ENCODE measurements at regions not wholly inside any gene's neighbourhood (a gene's known extent, or its start where the extent isn't known, plus 50 kb on each side); places are given as distances from the start of the nearest gene placed in this dataset.
"Not testable (repeated sequence)": the region's sequence is repeated elsewhere in the genome, so short reads cannot be mapped to it uniquely, and the experiment has no call there.

- Histone ChIP-seq H3K4me2 (ENCODE audit: insufficient read depth, low read length) (no peak overlapping the region), H2AFZ (ENCODE audit: low read depth, low read length) (no peak overlapping the region), H3K4me1 (ENCODE audit: control insufficient read depth, extremely low read depth, insufficient read depth, low read length) (no peaks in the 10 kb centered on the region), H3K9me1 (replicated peaks; ENCODE audit: control insufficient read depth, extremely low read depth, insufficient read depth, low read length) (no peaks in the 10 kb centered on the region), H3K9ac (replicated peaks; ENCODE audit: extremely low read depth, insufficient read depth, low read length) (no peak overlapping the region), H3K9me3 (replicated peaks; ENCODE audit: control insufficient read depth, insufficient read depth, low read length) (peaks cover 3% of the 10 kb centered on the region), H3K27ac (ENCODE audit: insufficient read depth, low read depth, low read length) (no peak overlapping the region), H3K79me2 (ENCODE audit: control insufficient read depth, insufficient read depth, low read length) (no peaks in the 10 kb centered on the region), H3K27me3 (ENCODE audit: control insufficient read depth in 2 of 2, insufficient read depth in 2 of 2, low read length in 2 of 2) (no peaks in the 10 kb centered on the region), H4K20me1 (replicated peaks; ENCODE audit: control insufficient read depth, extremely low read depth, insufficient read depth, low read length) (no peaks in the 10 kb centered on the region), H3K36me3 (ENCODE audit: control insufficient read depth in 2 of 2, extremely low read depth in 1 of 2, insufficient read depth in 2 of 2, low read length in 2 of 2) (no peaks in the 10 kb centered on the region), H3K4me3 (replicated peaks in 1 of 3; ENCODE audit: insufficient read depth in 1 of 3, low read depth in 1 of 3, low read length in 3 of 3) (no peak overlapping the region)
- POLR2A ChIA-PET, result no interaction called here
- intact Hi-C loops (cut with micrococcal nuclease), result no loop called here
- no TSS peak for BruUV-seq (replicated peaks)
- no peak for FAIRE-seq
- DNase-seq (ENCODE audit: low read depth, low spot score), result no peak
- CTCF ChIA-PET, result no interaction called here
- dilution Hi-C loops (cut with MboI; ENCODE audit: extremely low pct_ligation_motif_present, low sequenced_read_pairs), result no loop called here
- TF ChIP-seq GATA2 (IDR thresholded peaks at IDR 0.05; ENCODE audit: insufficient read depth, insufficient read length, low read depth, low read length) (no peak), EZH2 (IDR thresholded peaks at IDR 0.05; ENCODE audit: borderline replicate concordance, low read depth, low read length, severe bottlenecking) (no peak)
Measured at GRCh38 chr10:105559333-105560097, 918.4 kb downstream of the SORCS3 start.

- H3K9me3 ChIP-seq (replicated peaks; ENCODE audit: control insufficient read depth, insufficient read depth, low read length); H4K20me1 ChIP-seq (replicated peaks; ENCODE audit: control insufficient read depth, extremely low read depth, insufficient read depth, low read length); H3K9ac ChIP-seq (replicated peaks; ENCODE audit: extremely low read depth, insufficient read depth, low read length); H3K4me3 ChIP-seq (replicated peaks in 1 of 3; ENCODE audit: insufficient read depth in 1 of 3, low read depth in 1 of 3, low read length in 3 of 3); DNase-seq (ENCODE audit: low read depth, low spot score); dilution Hi-C loops (cut with MboI; ENCODE audit: extremely low pct_ligation_motif_present, low sequenced_read_pairs); CTCF ChIA-PET; intact Hi-C loops (cut with micrococcal nuclease); H3K36me3 ChIP-seq (ENCODE audit: control insufficient read depth in 2 of 2, extremely low read depth in 1 of 2, insufficient read depth in 2 of 2, low read length in 2 of 2); H3K4me1 ChIP-seq (ENCODE audit: control insufficient read depth, extremely low read depth, insufficient read depth, low read length); H3K9me1 ChIP-seq (replicated peaks; ENCODE audit: control insufficient read depth, extremely low read depth, insufficient read depth, low read length); H3K27me3 ChIP-seq (ENCODE audit: control insufficient read depth in 2 of 2, insufficient read depth in 2 of 2, low read length in 2 of 2); H3K4me2 ChIP-seq (ENCODE audit: insufficient read depth, low read length); POLR2A ChIA-PET; FAIRE-seq; BruUV-seq (replicated peaks); H3K79me2 ChIP-seq (ENCODE audit: control insufficient read depth, insufficient read depth, low read length); H3K27ac ChIP-seq (ENCODE audit: insufficient read depth, low read depth, low read length); H2AFZ ChIP-seq (ENCODE audit: low read depth, low read length): not testable (repeated sequence)
Measured at GRCh38 chr10:105550453-105550852, 909.4 kb downstream of the SORCS3 start.

All from endothelial cell of umbilical vein (primary cell).